WI38 (cell line): ENCODE measurements at regions not wholly inside any gene's neighbourhood (a gene's known extent, or its start where the extent isn't known, plus 50 kb on each side); places are given as distances from the start of the nearest gene placed in this dataset.
"Not testable (repeated sequence)": the region's sequence is repeated elsewhere in the genome, so short reads cannot be mapped to it uniquely, and the experiment has no call there.

Experiments used
- H3K4me3 ChIP-seq: 2 replicates; pipeline ENCODE4 v1.5.1; 2011; ENCODE audit warnings: low read depth, mild to moderate bottlenecking, control low read depth, low read length
- CTCF ChIP-seq: IDR thresholded peaks from 2 replicates; pipeline ENCODE4 v1.5.1; 2012; ENCODE audit warnings: low read depth, mild to moderate bottlenecking, control low read depth, low read length

GRCh38 chr6:998551-998950 lies 305.6 kb upstream of the EXOC2 start:
- no peak overlapping the region for H3K4me3 ChIP-seq
- TF ChIP-seq CTCF: no peak

GRCh38 chr6:996271-996852 lies 303.4 kb upstream of the EXOC2 start:
- no peak for TF ChIP-seq CTCF
- no peak overlapping the region for H3K4me3 ChIP-seq

GRCh38 chr6:991192-991591 lies 298.3 kb upstream of the EXOC2 start:
- TF ChIP-seq CTCF: no peak
- no peak overlapping the region for H3K4me3 ChIP-seq

GRCh38 chr6:984031-984430 lies 291.1 kb upstream of the EXOC2 start:
- no peak for TF ChIP-seq CTCF
- no peak overlapping the region for H3K4me3 ChIP-seq

- TF ChIP-seq CTCF: no peak
- no peak overlapping the region for H3K4me3 ChIP-seq
Observed at GRCh38 chr6:978937-979685, 286.2 kb upstream of the EXOC2 start.

GRCh38 chr6:977226-977625 lies 284.3 kb upstream of the EXOC2 start:
- not testable (repeated sequence) for H3K4me3 ChIP-seq

- H3K4me3 ChIP-seq: no peak overlapping the region
- no peak for TF ChIP-seq CTCF
Observed at GRCh38 chr6:971981-972640, 279.2 kb upstream of the EXOC2 start.
